CD4-positive, alpha-beta T cell (primary cell): ENCODE measurements at regions not wholly inside any gene's neighbourhood (a gene's known extent, or its start where the extent isn't known, plus 50 kb on each side); places are given as distances from the start of the nearest gene placed in this dataset.

Source experiments
- ATAC-seq: fragments of 200-7000 bp; cut with Tn5 transposase; one replicate; pipeline ENCODE4 v1.10.0; 2022; ENCODE audit warnings: mild to moderate bottlenecking; ENCODE audit not compliant: poor library complexity
- CTCF ChIA-PET: fragments of 350-600 bp; sonication (Branson Sonifier 250); formaldehyde crosslinking; loops from one replicate; lab custom pipeline; 2021; ENCODE audit warnings: antibody characterized with exemption, inconsistent platforms; lab: Charles Lee
- POLR2A ChIA-PET: fragments of 350-600 bp; sonication (Branson Sonifier 250); formaldehyde crosslinking; loops from one replicate; lab custom pipeline; 2021; ENCODE audit warnings: antibody characterized with exemption, inconsistent platforms; lab: Charles Lee
- DNase-seq, 14 experiments: peaks; one replicate each; pipeline ENCODE4 v3.0.0-alpha.2; 2013 to 2020; ENCODE audit warnings: mixed read lengths in 2 of 14
- H3K27ac ChIP-seq, 2 donors: one replicate each; pipeline versions ENCODE4 v1.5.1 to v1.7.0; 2013; ENCODE audit warnings: low read length in 2 of 2, low read depth in 1 of 2, mild to moderate bottlenecking in 1 of 2
- H3K27me3 ChIP-seq, 2 experiments: 1 replicate in 1 of 2; 2 replicates in 1 of 2; pipeline versions ENCODE4 v1.6.1 to v1.7.0; 2013; ENCODE audit warnings: low read length in 2 of 2, control low read depth in 1 of 2, mild to moderate bottlenecking in 1 of 2, moderate library complexity in 1 of 2; ENCODE audit not compliant: insufficient read depth in 2 of 2, control insufficient read depth in 1 of 2
- H3K36me3 ChIP-seq: one replicate; pipeline ENCODE4 v1.6.1; 2013; ENCODE audit warnings: low read length, control low read depth; ENCODE audit not compliant: insufficient read depth
- H3K4me1 ChIP-seq: one replicate; pipeline ENCODE4 v1.6.1; 2013; ENCODE audit warnings: low read length, control low read depth; ENCODE audit not compliant: insufficient read depth
- H3K4me3 ChIP-seq: one replicate; pipeline ENCODE4 v1.5.1; 2013; ENCODE audit warnings: mild to moderate bottlenecking, low read length, moderate library complexity
- H3K9me3 ChIP-seq, 2 experiments: 1 replicate in 1 of 2; 2 replicates in 1 of 2; pipeline versions ENCODE4 v1.6.1 to v1.7.0; 2013; ENCODE audit warnings: low read length in 2 of 2, mild to moderate bottlenecking in 2 of 2, control low read depth in 1 of 2, moderate library complexity in 1 of 2; ENCODE audit not compliant: control insufficient read depth in 1 of 2, insufficient read depth in 1 of 2
- H3K27ac Mint-ChIP-seq: one replicate; pipeline ENCODE4 v1.8.0; 2020; ENCODE audit warnings: mixed read lengths
- H3K27me3 Mint-ChIP-seq: one replicate; pipeline ENCODE4 v1.8.0; 2021; ENCODE audit warnings: mixed read lengths
- H3K36me3 Mint-ChIP-seq: one replicate; pipeline ENCODE4 v1.8.0; 2021; ENCODE audit warnings: low read depth, mixed read lengths
- H3K4me1 Mint-ChIP-seq: one replicate; pipeline ENCODE4 v1.8.0; 2021; ENCODE audit warnings: low read depth, mixed read lengths
- H3K4me3 Mint-ChIP-seq: one replicate; pipeline ENCODE4 v1.8.0; 2020; ENCODE audit warnings: mild to moderate bottlenecking, mixed read lengths
- H3K9me3 Mint-ChIP-seq: one replicate; pipeline ENCODE4 v1.8.0; 2020; ENCODE audit warnings: mixed read lengths
- CTCF ChIP-seq: fragments of 200-600 bp; IDR thresholded peaks from one replicate; pipeline ENCODE4 v1.8.0; 2022; ENCODE audit warnings: antibody characterized with exemption, mild to moderate bottlenecking
- intact Hi-C, 2 experiments: fragments of 100-400 bp; cut with DNase I in 1 of 2; cut with micrococcal nuclease in 1 of 2; formaldehyde crosslinking; loops; one replicate each; pipeline versions ENCODE4 v1.15.1 to v1.9.0; 2023 to 2025; cut with DNase I, micrococcal nuclease

- Mint-ChIP-seq H3K4me1 (no peaks in the 10 kb centered on the region), H3K27ac (no peak overlapping the region), H3K27me3 (no peaks in the 10 kb centered on the region), H3K9me3 (no peaks in the 10 kb centered on the region), H3K36me3 (no peaks in the 10 kb centered on the region), H3K4me3 (no peak overlapping the region)
- no peak overlapping the region for H3K4me3 ChIP-seq
- intact Hi-C loops = no loop called here
- CTCF ChIA-PET = no interaction called here
- POLR2A ChIA-PET = no interaction called here
- no peak overlapping the region for H3K27ac ChIP-seq
- ATAC-seq = no peak
- no peaks in the 10 kb centered on the region for H3K36me3 ChIP-seq
- DNase-seq = no peak
- H3K4me1 ChIP-seq = no peaks in the 10 kb centered on the region
- no peaks in the 10 kb centered on the region for H3K9me3 ChIP-seq
- no peak for TF ChIP-seq CTCF
- H3K27me3 ChIP-seq = no peaks in the 10 kb centered on the region
Measured at GRCh38 chr5:106976363-106976762, 694.4 kb downstream of the EFNA5 start.

- H3K4me1 ChIP-seq = no peaks in the 10 kb centered on the region
- no peak overlapping the region for H3K4me3 ChIP-seq
- Mint-ChIP-seq H3K4me3 (no peak overlapping the region), H3K9me3 (no peaks in the 10 kb centered on the region), H3K27me3 (no peaks in the 10 kb centered on the region), H3K4me1 (no peaks in the 10 kb centered on the region), H3K36me3 (no peaks in the 10 kb centered on the region), H3K27ac (no peak overlapping the region)
- no peak for TF ChIP-seq CTCF
- DNase-seq (no peak), ATAC-seq (no peak)
- ChIA-PET CTCF (no interaction called here), POLR2A (no interaction called here)
- no peak overlapping the region for H3K27ac ChIP-seq
- no peaks in the 10 kb centered on the region for H3K27me3 ChIP-seq
- intact Hi-C loops = no loop called here
- no peaks in the 10 kb centered on the region for H3K9me3 ChIP-seq
- no peaks in the 10 kb centered on the region for H3K36me3 ChIP-seq
Measured at GRCh38 chr5:106974272-106974671, 696.5 kb downstream of the EFNA5 start.

- ATAC-seq = no peak
- Histone ChIP-seq H3K9me3 (no peaks in the 10 kb centered on the region), H3K36me3 (no peaks in the 10 kb centered on the region), H3K4me1 (no peaks in the 10 kb centered on the region), H3K4me3 (no peak overlapping the region), H3K27ac (no peak overlapping the region), H3K27me3 (no peaks in the 10 kb centered on the region)
- TF ChIP-seq CTCF = no peak
- POLR2A ChIA-PET = no interaction called here
- no peak for DNase-seq
- CTCF ChIA-PET = no interaction called here
- no peaks in the 10 kb centered on the region for H3K4me1 Mint-ChIP-seq
- peaks cover 4% of the 10 kb centered on the region for H3K9me3 Mint-ChIP-seq
- H3K27me3 Mint-ChIP-seq = no peaks in the 10 kb centered on the region
- no peak overlapping the region for H3K4me3 Mint-ChIP-seq
- H3K27ac Mint-ChIP-seq = no peak overlapping the region
- intact Hi-C loops = no loop called here
- H3K36me3 Mint-ChIP-seq = no peaks in the 10 kb centered on the region
Measured at GRCh38 chr5:106966686-106967315, 703.9 kb downstream of the EFNA5 start.
